B cell (primary cell): ENCODE measurements at regions not wholly inside any gene's neighbourhood (a gene's known extent, or its start where the extent isn't known, plus 50 kb on each side); places are given as distances from the start of the nearest gene placed in this dataset.

Experiments used
- ATAC-seq: fragments of 200-7000 bp; cut with Tn5 transposase; one replicate; pipeline ENCODE4 v1.10.0; 2021; ENCODE audit warnings: low read depth, mild to moderate bottlenecking, moderate number of reproducible peaks, moderate library complexity
- CTCF ChIA-PET: fragments of 350-600 bp; sonication (Branson Sonifier 250); formaldehyde crosslinking; loops from one replicate; lab custom pipeline; 2021; ENCODE audit warnings: antibody characterized with exemption, inconsistent platforms; lab: Charles Lee
- POLR2A ChIA-PET: fragments of 350-600 bp; sonication (Branson Sonifier 250); formaldehyde crosslinking; loops from one replicate; lab custom pipeline; 2021; ENCODE audit warnings: antibody characterized with exemption; lab: Charles Lee
- DNase-seq: peaks from one replicate; pipeline ENCODE4 v3.0.0; 2013
- H2AFZ ChIP-seq: 2 replicates; pipeline ENCODE4 v1.6.1; 2012; ENCODE audit warnings: mild to moderate bottlenecking, low read depth, low read length; ENCODE audit not compliant: insufficient read depth, poor library complexity, severe bottlenecking
- H3K27ac ChIP-seq, 2 donors: 1 replicate in 1 of 2; 2 replicates in 1 of 2; pipeline ENCODE4 v1.5.1; 2012 to 2013; ENCODE audit warnings: low read length in 2 of 2, mild to moderate bottlenecking in 2 of 2, moderate library complexity in 1 of 2
- H3K27me3 ChIP-seq, 4 experiments: fragments of 200-600 bp in 1 of 4; sonication (generic) in 1 of 4; replicated peaks in 1 of 4; 1 replicate in 2 of 4; 2 replicates in 2 of 4; pipeline versions ENCODE4 v1.6.1 to v1.7.0; 2013 to 2016; ENCODE audit warnings: low read length in 3 of 4, mild to moderate bottlenecking in 2 of 4, mixed read lengths in 1 of 4, moderate library complexity in 1 of 4; ENCODE audit not compliant: insufficient read depth in 4 of 4, control insufficient read depth in 3 of 4; ENCODE audit errors: control extremely low read depth in 1 of 4
- H3K36me3 ChIP-seq, 2 experiments: replicated peaks in 1 of 2; 1 replicate in 1 of 2; 2 replicates in 1 of 2; pipeline versions ENCODE4 v1.6.1 to v1.7.1; 2013; ENCODE audit warnings: low read length in 1 of 2; ENCODE audit not compliant: insufficient read depth in 2 of 2, control insufficient read depth in 1 of 2; ENCODE audit errors: control extremely low read depth in 1 of 2, extremely low read depth in 1 of 2
- H3K4me1 ChIP-seq, 2 donors: fragments of 200-600 bp in 1 of 2; sonication (generic) in 1 of 2; 1 replicate in 1 of 2; 2 replicates in 1 of 2; pipeline versions ENCODE4 v1.5.1 to v1.6.1; 2013 to 2017; ENCODE audit warnings: low read length in 2 of 2; ENCODE audit not compliant: control insufficient read depth in 2 of 2, insufficient read depth in 2 of 2
- H3K4me2 ChIP-seq: replicated peaks from 2 replicates; pipeline ENCODE3; 2012; ENCODE audit warnings: mild to moderate bottlenecking, low read depth, low read length; ENCODE audit not compliant: poor library complexity, severe bottlenecking
- H3K4me3 ChIP-seq, 5 experiments: fragments of 200-600 bp in 1 of 5; sonication (generic) in 1 of 5; 1 replicate in 3 of 5; 2 replicates in 2 of 5; pipeline versions ENCODE4 v1.5.1 to v1.7.0; 2011 to 2016; ENCODE audit warnings: low read length in 4 of 5, mild to moderate bottlenecking in 4 of 5, low read depth in 2 of 5, control low read depth in 1 of 5, moderate library complexity in 1 of 5; ENCODE audit not compliant: insufficient read depth in 1 of 5; ENCODE audit errors: control extremely low read depth in 1 of 5, extremely low read depth in 1 of 5
- H3K79me2 ChIP-seq: fragments of 200-600 bp; sonication (generic); one replicate; pipeline ENCODE4 v1.6.0; 2016; ENCODE audit warnings: low read length; ENCODE audit not compliant: control insufficient read depth, insufficient read depth
- H3K9ac ChIP-seq: fragments of 200-600 bp; sonication (generic); 2 replicates; pipeline ENCODE4 v1.6.1; 2017; ENCODE audit warnings: mild to moderate bottlenecking, low read length, moderate library complexity
- H3K9me3 ChIP-seq, 3 donors: one replicate each; pipeline versions ENCODE4 v1.6.1 to v1.7.1; 2013; ENCODE audit warnings: low read length in 2 of 3; ENCODE audit not compliant: control insufficient read depth in 2 of 3, insufficient read depth in 1 of 3; ENCODE audit errors: control extremely low read depth in 1 of 3
- H4K20me1 ChIP-seq: 2 replicates; pipeline ENCODE4 v1.6.0; 2012; ENCODE audit warnings: mild to moderate bottlenecking, low read length; ENCODE audit not compliant: insufficient read depth, control insufficient read depth, poor library complexity, severe bottlenecking
- H3K27ac Mint-ChIP-seq: one replicate; pipeline ENCODE4 v1.8.0; 2021; ENCODE audit warnings: mixed read lengths
- H3K27me3 Mint-ChIP-seq: one replicate; pipeline ENCODE4 v1.8.0; 2021; ENCODE audit warnings: mixed read lengths
- H3K4me1 Mint-ChIP-seq: one replicate; pipeline ENCODE4 v1.8.0; 2021; ENCODE audit warnings: mixed read lengths
- H3K4me3 Mint-ChIP-seq: one replicate; pipeline ENCODE4 v1.8.0; 2021; ENCODE audit warnings: mixed read lengths
- H3K9me3 Mint-ChIP-seq: one replicate; pipeline ENCODE4 v1.8.0; 2022; ENCODE audit warnings: mixed read lengths; ENCODE audit not compliant: insufficient read depth
- CTCF ChIP-seq: fragments of 200-600 bp; IDR thresholded peaks from one replicate; pipeline ENCODE4 v1.8.0; 2022; ENCODE audit warnings: antibody characterized with exemption, mild to moderate bottlenecking
- EZH2 ChIP-seq: IDR thresholded peaks from 2 replicates; pipeline ENCODE4 v1.6.1; 2012; ENCODE audit warnings: borderline replicate concordance, low read depth, mild to moderate bottlenecking, moderate library complexity, low read length; ENCODE audit not compliant: insufficient read depth, poor library complexity, severe bottlenecking
- WGBS: methylation state at CpG from one replicate; pipeline ENCODE4 v1.1.5; 2013; ENCODE audit warnings: missing lambda C conversion rate; ENCODE audit not compliant: insufficient coverage; 5-methylcytosine and 5-hydroxymethylcytosine counted together
- intact Hi-C: fragments of 100-400 bp; cut with micrococcal nuclease; formaldehyde crosslinking; loops from one replicate; pipeline ENCODE4 v1.10.0; 2022

- Histone ChIP-seq H3K36me3 (peaks cover 10 to 37% of the 10 kb centered on the region in 2 experiments), H3K4me3 (no peak overlapping the region), H3K9ac (no peak overlapping the region), H3K27me3 (no peaks in the 10 kb centered on the region), H3K27ac (peak overlapping the region in 1 of 2 donors; percentile 72), H3K4me2 (no peak overlapping the region), H3K4me1 (peaks cover 6 to 21% of the 10 kb centered on the region in 2 donors), H2AFZ (no peak overlapping the region), H3K79me2 (peaks cover 97% of the 10 kb centered on the region), H4K20me1 (peaks cover 31% of the 10 kb centered on the region), H3K9me3 (peaks cover 0 to 1% (median 0%) of the 10 kb centered on the region in 3 donors)
- DNase-seq, result no peak
- WGBS, result no CpG with 5 or more reads among the region's 1 CpG
- no peak for ATAC-seq
- Mint-ChIP-seq H3K4me3 (no peak overlapping the region), H3K27me3 (no peaks in the 10 kb centered on the region), H3K27ac (no peak overlapping the region), H3K9me3 (no peaks in the 10 kb centered on the region), H3K4me1 (peaks cover 55% of the 10 kb centered on the region)
- TF ChIP-seq EZH2 (no peak), CTCF (no peak)
- CTCF ChIA-PET, result interaction anchor here (0.6 to 1.5 kb wide), 3 partner anchors 46 to 249 kb away, joined by 3 to 4 read pairs (median 3); no protein-coding TSS in a partner anchor
- POLR2A ChIA-PET, result no interaction called here
- intact Hi-C loops, result loop anchor here (1.0 to 5.0 kb wide), 2 partner anchors 14 to 75 kb away; no protein-coding TSS in a partner anchor
Observed at GRCh38 chr6:150667359-150667758, 67.7 kb downstream of the PLEKHG1 start.

- no peaks in the 10 kb centered on the region for H3K27me3 Mint-ChIP-seq
- Histone ChIP-seq H3K4me1 (peaks cover 6 to 26% of the 10 kb centered on the region in 2 donors), H3K27ac (peak overlapping the region in 1 of 2 donors; percentile 72), H3K27me3 (no peaks in the 10 kb centered on the region), H3K36me3 (peaks cover 10 to 34% of the 10 kb centered on the region in 2 experiments), H3K79me2 (peaks cover 97% of the 10 kb centered on the region), H2AFZ (no peak overlapping the region), H3K4me3 (no peak overlapping the region), H3K9me3 (no peaks in the 10 kb centered on the region), H3K9ac (no peak overlapping the region), H3K4me2 (no peak overlapping the region), H4K20me1 (peaks cover 31% of the 10 kb centered on the region)
- H3K4me1 Mint-ChIP-seq, result peaks cover 57% of the 10 kb centered on the region
- ChIA-PET CTCF (interaction anchor here (1.2 to 1.7 kb wide), 4 partner anchors 68 to 250 kb away, joined by 3 to 8 read pairs (median 4); no protein-coding TSS in a partner anchor), POLR2A (interaction anchor here (1.8 kb wide), 1 partner anchor 12 kb away, joined by 3 read pairs; no protein-coding TSS in a partner anchor)
- intact Hi-C loops, result loop anchor here (1.0 to 5.0 kb wide), 2 partner anchors 13 to 74 kb away; no protein-coding TSS in a partner anchor
- TF ChIP-seq EZH2 (no peak), CTCF (no peak)
- H3K4me3 Mint-ChIP-seq, result no peak overlapping the region
- peak overlapping the region; percentile 27 for H3K27ac Mint-ChIP-seq
- ATAC-seq (no peak), DNase-seq (no peak)
- 91% methylated on average over 7 of the region's 8 CpGs for WGBS
- H3K9me3 Mint-ChIP-seq, result no peaks in the 10 kb centered on the region
Observed at GRCh38 chr6:150667977-150668716, 68.5 kb downstream of the PLEKHG1 start.
